Esophagus muscularis mucosa (tissue), 4 donors: ENCODE measurements at regions not wholly inside any gene's neighbourhood (a gene's known extent, or its start where the extent isn't known, plus 50 kb on each side); places are given as distances from the start of the nearest gene placed in this dataset.

ENCODE experiments used
- DNase-seq: peaks from one replicate; pipeline ENCODE4 v3.0.0-alpha.2; 2017; ENCODE audit errors: extremely low spot score
- H3K27ac ChIP-seq, 4 donors: fragments of 200-600 bp; sonication (generic); replicated peaks in 1 of 4; 1 replicate in 3 of 4; 2 replicates in 1 of 4; pipeline ENCODE4 v1.5.1; 2016 to 2019; ENCODE audit warnings: mild to moderate bottlenecking in 1 of 4
- H3K27me3 ChIP-seq, 4 donors: fragments of 200-600 bp; sonication (generic); one replicate each; pipeline versions ENCODE4 v1.5.1 to v1.6.0; 2016 to 2019
- H3K36me3 ChIP-seq, 4 donors: fragments of 200-600 bp; sonication (generic); one replicate each; pipeline ENCODE4 v1.5.1; 2016 to 2019
- H3K4me1 ChIP-seq, 4 donors: fragments of 200-600 bp; sonication (generic); one replicate each; pipeline ENCODE4 v1.5.1; 2016 to 2019
- H3K4me3 ChIP-seq, 4 donors: fragments of 200-600 bp; sonication (generic); 1 replicate in 2 of 4; 2 replicates in 2 of 4; pipeline ENCODE4 v1.5.1; 2016 to 2019; ENCODE audit warnings: mild to moderate bottlenecking in 4 of 4, moderate library complexity in 1 of 4
- H3K9me3 ChIP-seq, 4 donors: fragments of 200-600 bp; sonication (generic); 1 replicate in 3 of 4; 2 replicates in 1 of 4; pipeline ENCODE4 v1.5.1; 2016 to 2019
- EP300 ChIP-seq: sonication (generic); formaldehyde crosslinking; IDR thresholded peaks from one replicate; pipeline ENCODE4 v1.6.1; 2017; ENCODE audit warnings: antibody characterized with exemption
- POLR2A ChIP-seq: fragments of 450-650 bp; IDR thresholded peaks from one replicate; pipeline ENCODE4 v1.6.1; 2017; ENCODE audit warnings: antibody characterized with exemption, moderate library complexity, mild to moderate bottlenecking, low read depth
- POLR2AphosphoS5 ChIP-seq, 2 donors: sonication (generic); formaldehyde crosslinking; IDR thresholded peaks; one replicate each; pipeline ENCODE4 v1.6.1; 2017; ENCODE audit warnings: antibody characterized with exemption in 2 of 2
- WGBS: methylation state at CpG from one replicate; pipeline ENCODE4 v1.1.5; 2018; 5-methylcytosine and 5-hydroxymethylcytosine counted together
- intact Hi-C: fragments of 100-400 bp; cut with DNase I; formaldehyde crosslinking; loops from one replicate; pipeline ENCODE4 v1.15.1; 2023
- TF ChIP-seq, protein P1 (sequence below), 3 experiments: fragments of 200-600 bp in 2 of 3; fragments of 450-650 bp in 1 of 3; sonication (generic) in 2 of 3; IDR thresholded peaks; one replicate each; pipeline ENCODE4 v1.5.1; 2017 to 2019; ENCODE audit warnings: antibody characterized with exemption in 3 of 3, mild to moderate bottlenecking in 2 of 3, moderate library complexity in 1 of 3

DNA sequence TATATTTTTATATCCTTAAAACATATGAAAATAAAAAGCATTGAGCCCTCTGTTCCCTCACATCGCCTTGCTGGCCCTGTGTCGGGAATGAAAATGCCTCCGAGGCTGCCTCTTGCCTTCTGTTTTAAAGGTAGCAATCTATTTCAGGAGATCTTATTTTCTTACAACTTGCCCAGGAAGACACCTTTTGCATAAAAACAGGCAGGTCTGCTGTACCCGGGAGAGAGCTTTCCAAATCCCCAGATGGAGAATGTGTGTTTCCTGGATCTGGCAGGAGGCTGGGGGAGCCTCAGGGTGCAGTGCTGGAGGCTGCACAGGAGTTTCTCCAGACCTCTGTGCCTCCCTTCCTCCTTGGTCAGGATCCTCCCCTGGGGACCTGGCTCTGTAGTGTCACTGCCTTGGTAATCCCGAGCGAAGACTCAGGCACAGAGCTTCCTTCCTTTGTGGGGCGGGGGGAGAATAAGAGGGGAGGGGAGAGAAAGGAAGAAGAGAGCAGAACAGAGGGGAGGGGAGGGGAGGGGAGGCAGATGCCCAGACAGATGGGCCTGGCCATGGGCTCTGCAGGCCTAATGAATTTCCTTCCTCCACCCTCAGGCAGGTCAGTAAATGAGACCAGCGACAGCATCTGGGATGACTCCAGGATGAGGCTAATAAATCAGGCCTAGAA, 104.0 kb upstream of the BOD1 start:
- 84% methylated on average over 7 of the region's 8 CpGs for WGBS
- intact Hi-C loops: no loop called here
- no peak for DNase-seq

GRCh38 chr5:173720953-173721600, 104.6 kb upstream of the BOD1 start:
- Histone ChIP-seq H3K27me3 (peaks cover 0 to 8% (median 0%) of the 10 kb centered on the region in 4 donors), H3K36me3 (no peaks in the 10 kb centered on the region), H3K27ac (no peak overlapping the region), H3K9me3 (peaks cover 0 to 6% (median 2%) of the 10 kb centered on the region in 4 donors), H3K4me3 (no peak overlapping the region), H3K4me1 (no peaks in the 10 kb centered on the region)
- WGBS: 88% methylated on average over 5 of the region's 7 CpGs
- intact Hi-C loops: no loop called here
- TF ChIP-seq POLR2AphosphoS5 (IDR thresholded peaks at IDR 0.05) (no peak), EP300 (no peak), POLR2A (no peak)
- TF ChIP-seq, protein P1, sequence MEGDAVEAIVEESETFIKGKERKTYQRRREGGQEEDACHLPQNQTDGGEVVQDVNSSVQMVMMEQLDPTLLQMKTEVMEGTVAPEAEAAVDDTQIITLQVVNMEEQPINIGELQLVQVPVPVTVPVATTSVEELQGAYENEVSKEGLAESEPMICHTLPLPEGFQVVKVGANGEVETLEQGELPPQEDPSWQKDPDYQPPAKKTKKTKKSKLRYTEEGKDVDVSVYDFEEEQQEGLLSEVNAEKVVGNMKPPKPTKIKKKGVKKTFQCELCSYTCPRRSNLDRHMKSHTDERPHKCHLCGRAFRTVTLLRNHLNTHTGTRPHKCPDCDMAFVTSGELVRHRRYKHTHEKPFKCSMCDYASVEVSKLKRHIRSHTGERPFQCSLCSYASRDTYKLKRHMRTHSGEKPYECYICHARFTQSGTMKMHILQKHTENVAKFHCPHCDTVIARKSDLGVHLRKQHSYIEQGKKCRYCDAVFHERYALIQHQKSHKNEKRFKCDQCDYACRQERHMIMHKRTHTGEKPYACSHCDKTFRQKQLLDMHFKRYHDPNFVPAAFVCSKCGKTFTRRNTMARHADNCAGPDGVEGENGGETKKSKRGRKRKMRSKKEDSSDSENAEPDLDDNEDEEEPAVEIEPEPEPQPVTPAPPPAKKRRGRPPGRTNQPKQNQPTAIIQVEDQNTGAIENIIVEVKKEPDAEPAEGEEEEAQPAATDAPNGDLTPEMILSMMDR (IDR thresholded peaks at IDR 0.05): no peak
- DNase-seq: no peak

More for the DNA sequence above, 104.0 kb upstream of the BOD1 start:
- H3K4me3 ChIP-seq: no peak overlapping the region
- H3K4me1 ChIP-seq: no peaks in the 10 kb centered on the region
- TF ChIP-seq, protein P1 (IDR thresholded peaks at IDR 0.05): no peak
- no peak for TF ChIP-seq POLR2AphosphoS5 (IDR thresholded peaks at IDR 0.05)
- TF ChIP-seq EP300: no peak
- no peak for TF ChIP-seq POLR2A
- H3K27ac ChIP-seq: no peak overlapping the region
- peaks cover 0 to 8% (median 0%) of the 10 kb centered on the region in 4 donors for H3K27me3 ChIP-seq
- no peaks in the 10 kb centered on the region for H3K36me3 ChIP-seq
- no peaks in the 10 kb centered on the region for H3K9me3 ChIP-seq

DNA sequence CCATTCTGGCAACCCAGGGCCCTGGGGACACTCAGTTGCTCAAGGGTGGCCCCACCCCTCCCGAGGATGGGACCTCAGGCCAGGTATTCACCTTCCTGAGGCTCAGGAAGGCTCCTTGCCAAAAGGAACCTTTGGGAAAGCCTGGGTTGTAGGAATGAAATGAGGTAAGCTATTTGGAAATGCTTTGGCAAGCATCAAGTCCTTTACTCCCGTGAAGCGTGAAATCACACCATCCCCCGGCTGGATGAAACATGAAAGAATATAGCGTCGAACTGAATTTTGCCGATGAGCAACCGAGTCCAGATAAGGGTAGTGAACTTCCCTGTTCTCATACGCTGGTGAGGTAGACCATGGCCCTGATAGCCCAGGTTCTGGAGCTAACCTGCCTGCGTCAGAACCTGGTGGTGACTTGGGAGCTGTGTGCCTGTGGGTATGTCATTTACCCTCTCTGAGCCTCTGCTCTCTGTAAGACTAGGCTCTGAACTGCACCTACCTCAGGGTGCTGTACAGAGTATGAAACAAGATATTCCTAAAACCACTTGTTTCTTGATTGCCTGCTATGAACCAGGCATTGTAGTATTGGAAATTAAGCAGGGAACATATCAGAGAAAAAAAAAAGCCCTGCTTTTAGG, 105.3 kb upstream of the BOD1 start:
- DNase-seq: no peak
- H3K27ac ChIP-seq: no peak overlapping the region
- no peak overlapping the region for H3K4me3 ChIP-seq
- H3K27me3 ChIP-seq: peaks cover 0 to 8% (median 0%) of the 10 kb centered on the region in 4 donors
- H3K4me1 ChIP-seq: no peaks in the 10 kb centered on the region
- WGBS: 77% methylated on average over 10 of the region's 10 CpGs
- TF ChIP-seq POLR2A (no peak), EP300 (no peak), POLR2AphosphoS5 (IDR thresholded peaks at IDR 0.05) (no peak)
- TF ChIP-seq, protein P1 (IDR thresholded peaks at IDR 0.05): no peak
- H3K36me3 ChIP-seq: no peaks in the 10 kb centered on the region
- H3K9me3 ChIP-seq: peaks cover 0 to 8% (median 2%) of the 10 kb centered on the region in 4 donors
- intact Hi-C loops: no loop called here

DNA sequence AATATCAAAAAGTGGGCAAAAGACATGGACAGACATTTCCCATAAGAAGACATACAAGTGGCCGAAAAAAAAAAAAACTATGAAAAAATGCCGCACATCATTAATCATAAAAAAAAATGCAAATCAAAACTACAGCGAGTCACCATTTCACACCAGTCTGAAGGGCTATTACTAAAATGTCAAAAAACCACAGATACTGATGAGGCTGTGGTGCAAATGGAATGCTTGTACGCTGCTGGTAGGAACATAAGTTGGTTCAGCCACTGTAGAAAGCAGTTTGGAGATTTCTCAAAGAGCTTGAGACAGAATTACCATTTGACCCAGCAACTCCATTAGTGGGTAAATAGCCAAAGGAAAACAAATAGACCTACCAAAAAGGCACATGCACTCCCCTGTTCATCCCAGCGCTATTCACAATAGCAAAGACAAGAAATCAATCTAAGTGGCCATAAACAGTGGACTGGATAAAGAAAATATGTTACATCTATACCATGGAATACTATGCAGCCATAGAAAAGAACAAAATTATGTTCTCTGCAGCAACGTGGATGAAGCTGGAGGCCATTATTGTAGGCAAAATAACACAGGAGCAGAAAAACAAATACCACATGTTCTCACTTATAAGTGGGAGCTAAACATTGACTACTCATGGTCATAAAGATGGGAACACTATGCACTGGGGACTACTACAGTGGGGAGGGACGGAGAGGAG, 110.6 kb upstream of the BOD1 start:
- WGBS: 86% methylated on average over 7 of the region's 7 CpGs
- Histone ChIP-seq H3K4me1 (no peaks in the 10 kb centered on the region), H3K27me3 (peaks cover 0 to 8% (median 0%) of the 10 kb centered on the region in 4 donors), H3K27ac (no peak overlapping the region), H3K9me3 (peaks cover 0 to 8% (median 2%) of the 10 kb centered on the region in 4 donors), H3K4me3 (no peak overlapping the region), H3K36me3 (no peaks in the 10 kb centered on the region)
- TF ChIP-seq EP300 (no peak), POLR2AphosphoS5 (IDR thresholded peaks at IDR 0.05) (no peak), POLR2A (no peak)
- TF ChIP-seq, protein P1 (IDR thresholded peaks at IDR 0.05): no peak
- intact Hi-C loops: no loop called here
- no peak for DNase-seq
